ENCODE measurements at regions not wholly inside any gene's neighbourhood (a gene's known extent, or its start where the extent isn't known, plus 50 kb on each side); places are given as distances from the start of the nearest gene placed in this dataset.

DNA sequence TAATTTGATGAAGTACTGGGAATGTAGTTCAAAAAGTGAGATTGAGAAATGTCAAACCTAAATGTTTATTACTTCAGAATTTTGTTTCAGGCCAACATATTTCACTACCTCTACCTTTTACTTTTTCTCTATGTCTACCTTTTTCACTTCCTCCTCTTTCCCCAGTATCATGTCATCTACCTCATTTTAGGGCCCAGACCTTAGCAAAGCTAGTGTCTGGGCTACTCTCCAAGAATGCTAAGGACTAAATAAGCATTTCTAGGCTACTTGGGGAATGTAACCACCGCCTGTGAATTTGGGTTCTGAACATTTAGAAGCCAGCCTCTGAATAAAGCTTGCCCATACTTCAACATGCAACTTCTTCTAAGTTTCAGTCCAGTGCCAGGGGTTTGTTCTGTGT lies 330.4 kb downstream of the SLC4A3 start:
- no peak for TF ChIP-seq CTCF (IDR thresholded peaks at IDR 0.05; ENCODE audit: low read depth, low read length, missing control alignments)
- no peak for DNase-seq (ENCODE audit: low read depth)

GRCh38 chr2:219958941-219959340 lies 331.5 kb downstream of the SLC4A3 start:
- DNase-seq (ENCODE audit: low read depth), result no peak
- H3K4me3 ChIP-seq (ENCODE audit: low read depth, low read length), result no peak overlapping the region
- TF ChIP-seq CTCF (IDR thresholded peaks at IDR 0.05; ENCODE audit: low read depth, low read length, missing control alignments), result no peak

More for the DNA sequence above, 330.4 kb downstream of the SLC4A3 start:
- H3K4me3 ChIP-seq (ENCODE audit: low read depth, low read length), result no peak overlapping the region

- no peak overlapping the region for H3K4me3 ChIP-seq (ENCODE audit: low read depth, low read length)
- TF ChIP-seq CTCF (IDR thresholded peaks at IDR 0.05; ENCODE audit: low read depth, low read length, missing control alignments), result no peak
- DNase-seq (ENCODE audit: low read depth), result no peak
These were observed 332.0 kb downstream of the SLC4A3 start for GRCh38 chr2:219959471-219959870.

GRCh38 chr2:219961947-219962498 lies 334.6 kb downstream of the SLC4A3 start:
- no peak for TF ChIP-seq CTCF (IDR thresholded peaks at IDR 0.05; ENCODE audit: low read depth, low read length, missing control alignments)
- DNase-seq (ENCODE audit: low read depth), result no peak
- no peak overlapping the region for H3K4me3 ChIP-seq (ENCODE audit: low read depth, low read length)

GRCh38 chr2:219962801-219963200 lies 335.4 kb downstream of the SLC4A3 start:
- TF ChIP-seq CTCF (IDR thresholded peaks at IDR 0.05; ENCODE audit: low read depth, low read length, missing control alignments), result no peak
- no peak overlapping the region for H3K4me3 ChIP-seq (ENCODE audit: low read depth, low read length)
- no peak for DNase-seq (ENCODE audit: low read depth)

DNA sequence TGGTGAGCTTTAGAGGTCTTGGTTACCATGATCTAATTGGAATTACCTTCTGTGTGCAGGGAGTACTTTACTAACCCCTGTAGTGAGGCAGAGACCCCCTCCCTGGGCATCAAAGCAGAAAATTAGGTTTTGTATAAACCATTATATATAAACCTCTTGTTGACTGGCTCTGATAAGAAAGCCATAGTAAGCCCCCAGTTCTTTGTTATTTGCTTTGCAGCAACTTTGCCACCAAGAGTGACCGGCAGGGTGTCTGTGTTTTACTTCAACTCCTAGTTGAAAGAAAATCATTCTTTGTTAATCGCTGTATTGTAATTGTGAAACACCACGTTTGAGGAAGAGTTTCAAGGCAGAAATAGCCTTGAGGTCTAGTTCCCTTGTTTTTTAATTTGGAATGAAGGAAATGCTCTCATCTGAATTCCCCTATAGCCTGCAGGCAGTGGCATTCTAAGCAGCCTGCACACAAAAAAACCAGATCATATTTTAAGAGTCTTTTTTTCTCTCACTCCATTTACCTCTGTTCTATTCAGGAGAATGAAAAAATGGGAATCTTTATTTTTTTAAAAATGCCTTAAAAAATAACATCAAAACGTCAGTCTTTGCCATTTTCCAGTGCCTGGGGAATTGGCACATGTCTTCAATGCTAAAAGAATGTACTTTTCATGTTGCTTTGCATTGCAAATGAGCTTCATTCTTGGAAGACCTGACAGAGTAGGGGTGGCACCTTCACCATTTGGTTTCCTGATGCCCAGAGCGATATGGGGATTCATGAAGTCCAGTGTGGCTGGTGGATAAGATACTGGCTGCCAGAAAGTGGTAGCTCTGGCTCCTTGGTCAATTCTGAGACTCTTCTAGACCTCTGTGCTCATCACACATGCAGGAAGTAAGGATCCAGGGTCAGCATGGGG lies 338.1 kb downstream of the SLC4A3 start:
- DNase-seq (ENCODE audit: low read depth), result no peak
- no peak overlapping the region for H3K4me3 ChIP-seq (ENCODE audit: low read depth, low read length)
- TF ChIP-seq CTCF (IDR thresholded peaks at IDR 0.05; ENCODE audit: low read depth, low read length, missing control alignments), result no peak
